BLaER1 treated with 17β-estradiol and CSF1 and Interleukin-3, amounts not matched to agents 10 nM and 100 nM (cell line): ENCODE measurements at regions not wholly inside any gene's neighbourhood (a gene's known extent, or its start where the extent isn't known, plus 50 kb on each side); places are given as distances from the start of the nearest gene placed in this dataset.

ENCODE experiments used
- H3K27ac ChIP-seq, 11 experiments: shearing (Covaris generic); formaldehyde crosslinking; 2 replicates each; pipeline ENCODE4 v1.8.1; 2022
- H3K27me3 ChIP-seq, 11 experiments: shearing (Covaris generic); formaldehyde crosslinking; 2 replicates each; pipeline ENCODE4 v1.8.1; 2022
- H3K36me3 ChIP-seq, 11 experiments: shearing (Covaris generic); formaldehyde crosslinking; 2 replicates each; pipeline ENCODE4 v1.8.1; 2022
- H3K4me1 ChIP-seq, 10 experiments: shearing (Covaris generic); formaldehyde crosslinking; 2 replicates each; pipeline ENCODE4 v1.8.1; 2022
- H3K4me2 ChIP-seq, 11 experiments: shearing (Covaris generic); formaldehyde crosslinking; 2 replicates each; pipeline ENCODE4 v1.8.1; 2022
- H3K4me3 ChIP-seq, 10 experiments: shearing (Covaris generic); formaldehyde crosslinking; 2 replicates each; pipeline ENCODE4 v1.8.1; 2022
- H3K9ac ChIP-seq, 11 experiments: shearing (Covaris generic); formaldehyde crosslinking; 2 replicates each; pipeline ENCODE4 v1.8.1; 2022
- H3K9me3 ChIP-seq, 11 experiments: shearing (Covaris generic); formaldehyde crosslinking; replicated peaks in 1 of 11; 2 replicates each; pipeline ENCODE4 v1.8.1; 2022
- H4K20me1 ChIP-seq, 11 experiments: shearing (Covaris generic); formaldehyde crosslinking; 2 replicates each; pipeline ENCODE4 v1.8.1; 2022
- Cebpa-rat ChIP-seq, 11 experiments: shearing (Covaris generic); IDR thresholded peaks; 2 replicates each; pipeline ENCODE4 v1.8.1; 2022

DNA sequence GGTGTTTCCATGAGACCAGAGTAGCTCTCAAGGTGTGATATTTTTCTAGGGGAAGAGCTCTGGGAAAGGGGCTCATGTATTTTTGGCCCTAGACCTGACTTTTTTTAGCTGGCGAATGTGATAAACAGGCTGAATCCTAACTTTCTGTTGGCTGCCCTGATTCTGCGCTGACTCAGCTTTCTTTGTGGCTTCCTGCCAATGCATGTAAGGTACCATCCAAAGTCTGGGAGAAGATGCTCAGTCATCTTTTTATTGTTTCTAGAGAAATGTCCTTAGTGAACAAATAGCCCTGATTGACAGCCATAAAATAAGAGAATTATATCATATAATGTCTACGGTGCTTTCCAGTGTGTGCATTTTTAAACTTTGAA is 113.6 kb upstream of the MBNL2 start:
- Histone ChIP-seq H3K4me1 (peaks cover 0 to 23% (median 8%) of the 10 kb centered on the region in 10 experiments; a peak in 16 of 20 replicates), H4K20me1 (no peaks in the 10 kb centered on the region), H3K27me3 (no peaks in the 10 kb centered on the region), H3K4me2 (0 out of 22 replicates have a peak overlapping the region, but pooled peaks of 1 of the 11 experiments have one; percentile 17), H3K9me3 (no peaks in the 10 kb centered on the region), H3K4me3 (no peak overlapping the region), H3K9ac (no peak overlapping the region), H3K36me3 (no peaks in the 10 kb centered on the region), H3K27ac (no peak overlapping the region)
- TF ChIP-seq Cebpa-rat (IDR thresholded peaks at IDR 0.05), result no peak

DNA sequence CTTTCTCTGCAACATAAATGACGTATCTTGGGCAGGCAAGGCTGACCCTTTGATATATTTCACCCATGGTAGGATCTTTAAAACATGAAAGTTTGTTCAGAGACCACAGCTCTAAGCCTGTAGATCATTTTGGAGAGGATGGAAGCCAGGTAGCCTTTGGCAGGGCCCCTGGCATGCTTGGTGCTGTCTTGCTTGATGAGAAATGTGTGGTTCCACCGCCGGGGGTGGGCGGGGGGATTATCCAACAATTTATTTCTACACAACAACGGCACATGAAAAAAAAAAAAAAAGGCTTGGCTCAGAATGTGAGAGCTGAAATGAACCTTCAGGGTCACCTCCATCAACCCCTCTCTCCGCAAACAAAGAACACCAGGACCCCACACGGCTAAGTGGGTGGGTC is 112.9 kb upstream of the MBNL2 start:
- no peaks in the 10 kb centered on the region for H3K27me3 ChIP-seq
- peak overlapping the region in 3 of 11 experiments; percentile 9 to 46 (median 29); a peak in 2 of 22 replicates for H3K27ac ChIP-seq
- H3K4me2 ChIP-seq, result peak overlapping the region; percentile 38 to 73 (median 66); a peak in 21 of 22 replicates
- H3K9ac ChIP-seq, result 0 out of 22 replicates have a peak overlapping the region, but pooled peaks of 2 of the 11 experiments have one; percentile 4 to 30
- TF ChIP-seq Cebpa-rat (IDR thresholded peaks at IDR 0.05), result no peak
- no peak overlapping the region for H3K4me3 ChIP-seq
- H3K36me3 ChIP-seq, result no peaks in the 10 kb centered on the region
- H3K4me1 ChIP-seq, result peaks cover 0 to 23% (median 8%) of the 10 kb centered on the region in 10 experiments; a peak in 16 of 20 replicates
- H3K9me3 ChIP-seq, result no peaks in the 10 kb centered on the region
- H4K20me1 ChIP-seq, result no peaks in the 10 kb centered on the region

DNA sequence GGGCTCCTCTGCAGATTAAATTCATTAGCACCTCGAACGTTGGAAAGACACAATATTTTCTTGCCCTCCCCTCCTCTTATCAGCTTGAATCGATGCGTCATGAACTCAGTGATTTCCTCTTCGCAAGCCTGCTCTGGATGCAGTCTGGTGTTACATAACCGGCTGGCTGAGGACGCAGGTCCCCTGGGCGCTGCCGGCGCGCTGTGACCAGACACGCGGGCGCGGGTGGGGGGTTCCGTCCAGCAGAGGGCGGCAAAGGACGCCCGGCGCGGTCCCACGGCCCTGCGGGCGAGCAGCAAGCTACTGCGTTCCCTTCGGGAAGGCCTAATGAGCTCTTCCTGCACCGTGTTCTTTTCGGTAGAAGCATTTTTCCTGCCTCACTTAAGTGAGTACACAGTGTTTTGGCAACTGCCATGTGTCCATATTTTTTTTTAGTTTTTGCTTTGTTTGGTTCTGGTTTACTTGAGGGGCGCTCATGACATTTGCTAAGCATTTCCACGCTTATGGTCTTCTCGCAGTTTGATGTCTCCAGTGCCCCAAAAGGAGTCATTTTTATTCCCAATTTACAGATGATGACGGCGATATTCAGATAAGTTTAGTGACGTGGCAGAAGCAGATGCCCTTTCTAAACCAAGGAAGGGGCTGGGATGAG is 112.2 kb upstream of the MBNL2 start:
- peak in 2 of 11 experiments; percentile 46 to 53; a peak in 2 of 22 replicates for TF ChIP-seq Cebpa-rat (IDR thresholded peaks at IDR 0.05)
- 0 out of 22 replicates have a peak overlapping the region, but pooled peaks of 2 of the 11 experiments have one; percentile 4 to 30 for H3K9ac ChIP-seq

DNA sequence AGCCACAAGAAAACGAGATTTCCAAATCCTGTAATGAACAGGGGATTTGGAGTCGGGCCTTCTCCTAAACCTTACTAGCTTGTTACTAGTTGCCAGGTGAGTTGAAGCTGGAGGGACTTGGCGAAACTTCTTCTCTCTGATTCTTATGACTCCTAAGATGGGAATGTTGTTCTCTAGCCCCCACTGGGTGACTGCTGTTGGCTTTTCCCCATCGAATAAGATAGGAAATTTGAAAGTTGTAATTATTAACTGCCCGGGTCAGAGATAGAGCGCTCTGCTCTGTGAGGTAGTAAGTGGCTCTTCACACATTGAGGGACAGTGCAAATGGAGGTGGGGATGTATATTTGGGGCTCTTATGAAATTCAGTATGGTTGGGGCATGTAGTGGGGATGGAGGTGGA is 111.2 kb upstream of the MBNL2 start:
- peaks cover 0 to 23% (median 8%) of the 10 kb centered on the region in 10 experiments; a peak in 16 of 20 replicates for H3K4me1 ChIP-seq
- no peaks in the 10 kb centered on the region for H3K27me3 ChIP-seq
- H3K4me2 ChIP-seq, result no peak overlapping the region
- no peak for TF ChIP-seq Cebpa-rat (IDR thresholded peaks at IDR 0.05)
- H3K9me3 ChIP-seq, result no peaks in the 10 kb centered on the region
- no peak overlapping the region for H3K27ac ChIP-seq
- H4K20me1 ChIP-seq, result no peaks in the 10 kb centered on the region
- H3K4me3 ChIP-seq, result no peak overlapping the region
- H3K9ac ChIP-seq, result no peak overlapping the region
- no peaks in the 10 kb centered on the region for H3K36me3 ChIP-seq

More for the DNA sequence above, 112.2 kb upstream of the MBNL2 start:
- no peaks in the 10 kb centered on the region for H3K9me3 ChIP-seq
- no peaks in the 10 kb centered on the region for H3K27me3 ChIP-seq
- H3K4me2 ChIP-seq, result peak overlapping the region; percentile 38 to 73 (median 66)
- no peaks in the 10 kb centered on the region for H4K20me1 ChIP-seq
- H3K36me3 ChIP-seq, result no peaks in the 10 kb centered on the region
- peak overlapping the region in 2 of 11 experiments; percentile 29 to 46; a peak in 1 of 22 replicates for H3K27ac ChIP-seq
- H3K4me1 ChIP-seq, result peaks cover 0 to 23% (median 8%) of the 10 kb centered on the region in 10 experiments; a peak in 16 of 20 replicates
- H3K4me3 ChIP-seq, result no peak overlapping the region

DNA sequence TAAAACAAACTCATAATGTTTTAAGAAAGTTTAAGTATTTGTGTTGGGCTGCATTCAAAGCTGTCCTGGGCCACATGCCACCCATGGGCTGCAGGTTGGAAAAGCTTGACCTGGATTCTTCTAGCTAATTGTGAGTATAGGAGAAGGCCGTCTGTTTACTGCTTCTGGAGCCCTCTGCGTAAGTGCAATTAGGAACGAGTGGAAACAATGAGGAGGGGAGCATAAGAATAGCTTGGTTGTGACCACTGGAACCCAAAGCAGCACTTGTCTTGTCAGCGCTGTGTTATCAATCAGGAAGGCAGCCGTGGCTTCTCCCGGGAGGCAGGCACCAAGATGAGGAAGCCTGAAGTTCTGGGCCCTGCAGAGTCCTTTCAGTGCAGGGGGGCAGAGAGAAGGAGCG is 110.4 kb upstream of the MBNL2 start:
- Histone ChIP-seq H3K4me2 (no peak overlapping the region), H3K4me1 (peaks cover 0 to 23% (median 8%) of the 10 kb centered on the region in 10 experiments; a peak in 16 of 20 replicates), H3K9me3 (no peaks in the 10 kb centered on the region), H3K36me3 (no peaks in the 10 kb centered on the region), H3K27ac (no peak overlapping the region), H3K9ac (no peak overlapping the region), H4K20me1 (no peaks in the 10 kb centered on the region), H3K4me3 (no peak overlapping the region), H3K27me3 (no peaks in the 10 kb centered on the region)
- TF ChIP-seq Cebpa-rat (IDR thresholded peaks at IDR 0.05), result no peak

DNA sequence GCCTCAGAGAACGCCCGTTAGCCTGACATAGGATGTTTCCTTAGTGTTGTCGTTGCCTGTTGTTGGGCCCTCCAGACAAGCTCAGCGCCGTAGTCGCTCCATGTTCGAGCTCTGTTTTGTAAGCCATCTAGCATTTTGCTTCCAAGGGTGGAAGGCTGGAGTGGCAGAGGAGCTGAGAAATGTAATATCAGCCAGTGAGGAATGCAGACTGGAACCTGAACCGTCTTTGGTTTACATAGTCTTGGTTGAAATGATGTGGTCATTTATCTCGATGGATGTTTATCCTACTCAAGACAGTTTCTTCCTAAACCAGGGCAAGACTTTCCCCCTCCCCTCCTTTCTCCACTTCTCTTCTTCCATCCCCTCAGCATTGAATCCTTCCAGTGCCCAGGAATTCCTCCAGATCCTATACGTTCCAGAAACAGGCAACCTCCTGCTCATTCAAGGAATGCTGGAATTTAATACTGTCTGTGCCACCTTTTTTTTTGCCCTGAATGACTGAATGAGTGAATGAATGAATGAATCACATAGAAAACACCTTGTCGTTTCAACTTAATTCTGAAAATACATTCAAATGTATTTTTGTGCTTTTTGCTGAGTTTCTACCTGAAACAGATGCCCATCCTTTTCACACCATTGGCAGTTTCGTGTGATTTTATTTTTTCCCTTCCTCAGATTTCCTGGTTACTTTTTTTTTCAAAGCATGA is 109.5 kb upstream of the MBNL2 start:
- no peak overlapping the region for H3K9ac ChIP-seq
- H3K27ac ChIP-seq, result no peak overlapping the region
- H3K4me3 ChIP-seq, result no peak overlapping the region
- peaks cover 0 to 23% (median 8%) of the 10 kb centered on the region in 10 experiments; a peak in 16 of 20 replicates for H3K4me1 ChIP-seq
- no peak for TF ChIP-seq Cebpa-rat (IDR thresholded peaks at IDR 0.05)
- no peaks in the 10 kb centered on the region for H3K36me3 ChIP-seq
- H3K4me2 ChIP-seq, result no peak overlapping the region
- no peaks in the 10 kb centered on the region for H4K20me1 ChIP-seq
- H3K9me3 ChIP-seq, result no peaks in the 10 kb centered on the region
- no peaks in the 10 kb centered on the region for H3K27me3 ChIP-seq

DNA sequence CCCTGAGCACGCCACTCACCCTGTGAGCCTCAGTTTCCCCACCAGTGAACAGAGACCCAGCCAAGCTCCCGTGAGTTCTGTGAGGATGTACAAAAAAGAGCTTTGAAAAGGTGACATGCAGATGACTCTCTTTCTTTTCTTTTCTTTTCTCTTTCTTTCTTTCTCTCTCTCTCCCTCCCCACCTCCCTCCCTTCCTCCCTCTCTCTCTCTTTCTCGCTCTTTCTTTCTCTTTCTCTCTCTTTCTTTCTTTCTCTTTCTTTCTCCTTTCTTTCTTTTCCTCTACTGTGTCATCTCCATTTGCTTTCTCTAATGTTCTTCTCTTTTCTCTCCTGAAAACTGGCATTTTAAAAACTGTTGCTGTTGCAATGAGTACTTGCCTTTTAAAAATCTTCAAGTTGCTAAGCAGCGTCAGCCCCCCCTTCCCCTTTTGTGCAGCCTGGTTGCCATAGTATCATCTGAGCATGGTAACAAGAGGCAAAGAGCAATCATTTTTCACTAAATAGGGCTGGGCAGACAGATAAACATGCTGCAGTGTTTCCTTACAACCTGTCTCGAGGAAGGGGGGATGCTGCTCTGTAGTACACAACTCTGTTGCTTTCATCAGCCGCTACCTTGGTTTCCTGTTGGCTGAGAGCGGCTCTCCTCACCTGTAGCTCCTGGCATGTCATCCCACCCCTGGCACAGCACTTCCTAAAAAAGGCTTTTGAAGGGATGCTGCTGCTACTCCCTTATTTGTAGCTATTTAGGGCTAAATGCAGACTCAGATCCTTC is 108.7 kb upstream of the MBNL2 start:
- H3K4me2 ChIP-seq, result no peak overlapping the region
- TF ChIP-seq Cebpa-rat (IDR thresholded peaks at IDR 0.05), result no peak
- H3K36me3 ChIP-seq, result no peaks in the 10 kb centered on the region

DNA sequence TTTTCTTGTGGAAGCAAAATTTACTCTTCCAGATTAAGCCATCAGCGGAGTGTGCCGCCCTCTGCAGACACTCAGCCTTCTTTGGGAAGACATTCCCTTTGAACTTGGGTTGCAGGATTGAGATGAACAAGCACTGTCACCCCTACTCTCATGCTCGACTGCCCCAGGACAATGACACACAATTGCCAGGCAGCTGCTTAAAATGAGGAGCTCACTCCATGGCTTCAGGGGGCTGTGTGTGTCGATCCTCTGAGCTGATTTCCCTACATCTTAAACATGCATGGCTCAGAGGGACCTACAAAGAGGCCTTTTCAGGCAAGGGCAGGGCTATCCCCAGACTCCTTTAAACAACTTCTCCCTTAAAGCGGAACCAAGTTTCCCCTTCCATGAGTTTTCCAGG is 107.5 kb upstream of the MBNL2 start:
- Histone ChIP-seq H3K36me3 (no peaks in the 10 kb centered on the region), H3K4me2 (no peak overlapping the region), H3K9me3 (no peaks in the 10 kb centered on the region), H3K4me1 (peaks cover 0 to 9% (median 3%) of the 10 kb centered on the region in 10 experiments; a peak in 16 of 20 replicates), H3K27ac (no peak overlapping the region), H3K27me3 (no peaks in the 10 kb centered on the region), H3K9ac (no peak overlapping the region), H3K4me3 (no peak overlapping the region), H4K20me1 (no peaks in the 10 kb centered on the region)
- no peak for TF ChIP-seq Cebpa-rat (IDR thresholded peaks at IDR 0.05)

More for the DNA sequence above, 108.7 kb upstream of the MBNL2 start:
- no peak overlapping the region for H3K4me3 ChIP-seq
- H3K27ac ChIP-seq, result no peak overlapping the region
- no peaks in the 10 kb centered on the region for H4K20me1 ChIP-seq
- H3K4me1 ChIP-seq, result peaks cover 0 to 22% (median 8%) of the 10 kb centered on the region in 10 experiments; a peak in 16 of 20 replicates
- H3K27me3 ChIP-seq, result no peaks in the 10 kb centered on the region
- H3K9ac ChIP-seq, result no peak overlapping the region
- H3K9me3 ChIP-seq, result no peaks in the 10 kb centered on the region

DNA sequence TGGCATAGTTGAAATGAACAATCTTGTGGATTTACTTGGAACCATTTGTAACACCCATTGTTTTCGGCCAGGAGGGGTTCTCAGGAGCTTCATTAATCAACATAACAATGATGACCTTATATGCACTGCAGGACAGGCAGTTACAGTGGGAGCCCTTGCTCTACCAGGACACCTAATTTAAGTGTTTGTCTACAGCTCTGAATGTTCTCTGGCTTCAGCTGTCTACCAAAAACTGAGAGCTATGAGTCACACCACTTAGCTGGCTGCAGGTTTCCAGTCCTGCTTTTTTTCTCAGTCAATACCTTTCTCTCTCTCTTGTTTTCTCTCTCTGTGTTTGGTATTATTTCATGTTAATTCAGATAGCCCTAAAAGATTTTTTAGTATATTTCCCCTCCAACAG is 105.4 kb upstream of the MBNL2 start:
- Histone ChIP-seq H3K4me2 (no peak overlapping the region), H4K20me1 (no peaks in the 10 kb centered on the region)

More for the DNA sequence above, 105.4 kb upstream of the MBNL2 start:
- Histone ChIP-seq H3K9ac (no peak overlapping the region), H3K4me3 (no peak overlapping the region), H3K27me3 (no peaks in the 10 kb centered on the region), H3K27ac (no peak overlapping the region), H3K9me3 (no peaks in the 10 kb centered on the region), H3K4me1 (no peaks in the 10 kb centered on the region), H3K36me3 (no peaks in the 10 kb centered on the region)
- no peak for TF ChIP-seq Cebpa-rat (IDR thresholded peaks at IDR 0.05)
